ENCODE measurements at regions not wholly inside any gene's neighbourhood (a gene's known extent, or its start where the extent isn't known, plus 50 kb on each side); places are given as distances from the start of the nearest gene placed in this dataset.

DNA sequence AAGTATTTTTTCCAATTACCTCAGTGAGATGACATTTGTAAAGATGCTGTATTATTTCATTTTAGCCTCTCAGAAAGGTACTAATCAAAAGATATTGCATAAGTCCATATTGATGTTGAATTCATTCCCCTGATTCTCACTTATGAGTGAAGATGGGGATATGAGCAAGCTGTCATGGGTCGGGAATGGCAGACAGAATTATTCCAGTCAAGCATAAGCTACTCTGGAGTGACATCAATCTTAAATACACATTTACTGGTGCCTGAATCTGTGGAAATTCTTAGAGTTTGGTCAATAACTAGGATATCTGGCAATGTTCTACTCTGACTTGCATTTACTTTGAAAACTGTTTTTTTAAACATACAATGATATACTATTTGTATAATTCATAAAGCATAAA, 283.8 kb upstream of the PCDH7 start:
- no peak overlapping the region for H3K18ac ChIP-seq (ENCODE audit: extremely low read depth, low read length)
- CTCF ChIA-PET (ENCODE audit: partially characterized antibody) = no interaction called here
- TF ChIP-seq SIRT6 (IDR thresholded peaks at IDR 0.05; ENCODE audit: low read length) (no peak), PHF8 (conservative IDR thresholded peaks at IDR 0.05; ENCODE audit: low read depth, low read length) (no peak), ASH2L (IDR thresholded peaks at IDR 0.05; ENCODE audit: low read length) (no peak), KDM1A (IDR thresholded peaks at IDR 0.05; ENCODE audit: borderline replicate concordance, low read length) (no peak), SIX5 (IDR thresholded peaks at IDR 0.05; ENCODE audit: low read depth, low read length) (no peak), FOSL1 (IDR thresholded peaks at IDR 0.05; ENCODE audit: insufficient read depth, low read depth, low read length) (no peak), CREB1 (IDR thresholded peaks at IDR 0.05) (no peak), TAF7 (optimal IDR thresholded peaks at IDR 0.05; ENCODE audit: borderline replicate concordance, low read depth, low read length) (no peak)
- DNase-seq (ENCODE audit: low read depth in 1 of 2, low spot score in 2 of 2) (no peak), FAIRE-seq (no peak)
- no peak overlapping the region for H4K91ac ChIP-seq (replicated peaks; ENCODE audit: insufficient read length, low read length)
- no peak overlapping the region for H2AK5ac ChIP-seq (ENCODE audit: low read depth, low read length)
- H3K27ac ChIP-seq (ENCODE audit: low read depth, low read length) = no peak overlapping the region
- no peaks in the 10 kb centered on the region for H3K79me1 ChIP-seq (ENCODE audit: low read depth, low read length)
- no peak overlapping the region for H2AFZ ChIP-seq (ENCODE audit: low read length)
- no peaks in the 10 kb centered on the region for H3K23me2 ChIP-seq (ENCODE audit: low read depth, low read length)
- H3K4me2 ChIP-seq (ENCODE audit: insufficient read depth in 1 of 2, low read depth in 2 of 2, low read length in 2 of 2) = no peak overlapping the region
- H2BK12ac ChIP-seq (ENCODE audit: low read depth, low read length) = no peak overlapping the region
- no peaks in the 10 kb centered on the region for H3K79me2 ChIP-seq (ENCODE audit: control insufficient read depth in 1 of 2, insufficient read depth in 2 of 2, low read length in 2 of 2)
- POLR2A ChIA-PET (ENCODE audit: partially characterized antibody) = no interaction called here
- no peak overlapping the region for H2BK15ac ChIP-seq (ENCODE audit: low read length)
- no peak overlapping the region for H3K23ac ChIP-seq (ENCODE audit: insufficient read length)
- H3K4ac ChIP-seq (replicated peaks; ENCODE audit: insufficient read length, low read depth, low read length) = no peak overlapping the region
- no peaks in the 10 kb centered on the region for H4K20me1 ChIP-seq (replicated peaks in 1 of 2; ENCODE audit: control insufficient read depth in 1 of 2, insufficient read depth in 2 of 2, low read length in 2 of 2)
- no peaks in the 10 kb centered on the region for H3K9me3 ChIP-seq (ENCODE audit: insufficient read depth in 2 of 2, low read depth in 1 of 2, low read length in 1 of 2)
- H4K8ac ChIP-seq (ENCODE audit: extremely low read depth, insufficient read depth, low read length) = no peak overlapping the region
- no peak overlapping the region for H2BK5ac ChIP-seq (ENCODE audit: low read depth, low read length)
- H3K27me3 ChIP-seq (replicated peaks in 1 of 4; ENCODE audit: control insufficient read depth in 3 of 4, extremely low read depth in 1 of 4, insufficient read depth in 3 of 4, low read length in 3 of 4) = no peaks in the 10 kb centered on the region
- no peaks in the 10 kb centered on the region for H3K36me3 ChIP-seq (ENCODE audit: control insufficient read depth in 2 of 4, insufficient read depth in 4 of 4, low read length in 3 of 4)
- no peak overlapping the region for H4K5ac ChIP-seq (ENCODE audit: insufficient read length, low read depth, low read length)
- no peak overlapping the region for H2BK120ac ChIP-seq (replicated peaks; ENCODE audit: low read depth, low read length)
- H3K4me1 ChIP-seq (replicated peaks in 1 of 4; ENCODE audit: control insufficient read depth in 3 of 4, insufficient read depth in 4 of 4, low read length in 3 of 4) = no peaks in the 10 kb centered on the region
- no peak overlapping the region for H3K9ac ChIP-seq (replicated peaks in 1 of 4; ENCODE audit: extremely low read depth in 1 of 4, low read depth in 3 of 4, low read length in 3 of 4)
- H3K56ac ChIP-seq (replicated peaks; ENCODE audit: insufficient read length, low read depth, low read length) = no peak overlapping the region
- WGBS, 2 experiments (ENCODE audit: extremely low coverage in 1 of 2, insufficient coverage in 1 of 2, insufficient read length in 1 of 2, insufficient replicate concordance in 2 of 2, low coverage in 1 of 2, low lambda C conversion rate in 2 of 2, missing lambda C conversion rate in 1 of 2) = 95% methylated on average over 1 of the region's 1 CpG; no CpG with 5 or more reads in 1 of the 2 experiments
- no peak overlapping the region for H3K14ac ChIP-seq (ENCODE audit: insufficient read length)
- H3K4me3 ChIP-seq (ENCODE audit: extremely low read depth in 1 of 4, insufficient read depth in 2 of 4, low read depth in 3 of 4, low read length in 4 of 4) = no peak overlapping the region
- H2BK20ac ChIP-seq (ENCODE audit: low read length) = no peak overlapping the region
